Progenitor cell of endocrine pancreas (in vitro differentiated cells): ENCODE measurements at regions not wholly inside any gene's neighbourhood (a gene's known extent, or its start where the extent isn't known, plus 50 kb on each side); places are given as distances from the start of the nearest gene placed in this dataset.

Source experiments
- DNase-seq: peaks from one replicate; pipeline ENCODE4 v3.0.0; 2021; ENCODE audit warnings: low spot score; ENCODE audit not compliant: unreplicated experiment
- H3K27ac Mint-ChIP-seq: 2 replicates; pipeline ENCODE4 v1.8.0; 2021; ENCODE audit warnings: mild to moderate bottlenecking, moderate library complexity, mixed read lengths
- H3K27me3 Mint-ChIP-seq: 2 replicates; pipeline ENCODE4 v1.8.0; 2021; ENCODE audit warnings: mixed read lengths
- H3K36me3 Mint-ChIP-seq: 2 replicates; pipeline ENCODE4 v1.8.0; 2022; ENCODE audit warnings: mixed read lengths; ENCODE audit not compliant: insufficient read depth
- H3K4me1 Mint-ChIP-seq: 2 replicates; pipeline ENCODE4 v1.8.0; 2021; ENCODE audit warnings: low read depth, mixed read lengths
- H3K4me3 Mint-ChIP-seq: 2 replicates; pipeline ENCODE4 v1.8.0; 2021; ENCODE audit warnings: low read depth, mild to moderate bottlenecking, moderate library complexity, mixed read lengths
- H3K9me3 Mint-ChIP-seq: 2 replicates; pipeline ENCODE4 v1.8.0; 2021; ENCODE audit warnings: low read depth, mixed read lengths
- CTCF ChIP-seq: fragments of 200-600 bp; sonication (generic); IDR thresholded peaks from one replicate; pipeline ENCODE4 v1.5.0; 2021; ENCODE audit warnings: antibody characterized with exemption, mild to moderate bottlenecking; ENCODE audit not compliant: unreplicated experiment

GRCh38 chr4:31324814-31325213, 604.6 kb downstream of the PCDH7 start:
- Mint-ChIP-seq H3K36me3 (no peaks in the 10 kb centered on the region), H3K27ac (no peak overlapping the region), H3K4me3 (no peak overlapping the region), H3K9me3 (peaks cover 2% of the 10 kb centered on the region), H3K4me1 (peaks cover 2% of the 10 kb centered on the region), H3K27me3 (no peaks in the 10 kb centered on the region)
- no peak for DNase-seq
- TF ChIP-seq CTCF: no peak

GRCh38 chr4:31325300-31325699, 605.1 kb downstream of the PCDH7 start:
- Mint-ChIP-seq H3K27me3 (no peaks in the 10 kb centered on the region), H3K9me3 (peaks cover 6% of the 10 kb centered on the region), H3K4me3 (no peak overlapping the region), H3K4me1 (peaks cover 2% of the 10 kb centered on the region), H3K27ac (no peak overlapping the region), H3K36me3 (no peaks in the 10 kb centered on the region)
- DNase-seq: no peak
- no peak for TF ChIP-seq CTCF

GRCh38 chr4:31327031-31327430, 606.9 kb downstream of the PCDH7 start:
- no peak for TF ChIP-seq CTCF
- H3K27ac Mint-ChIP-seq: no peak overlapping the region
- peaks cover 2% of the 10 kb centered on the region for H3K4me1 Mint-ChIP-seq
- no peak overlapping the region for H3K4me3 Mint-ChIP-seq
- no peaks in the 10 kb centered on the region for H3K36me3 Mint-ChIP-seq
- no peaks in the 10 kb centered on the region for H3K27me3 Mint-ChIP-seq
- DNase-seq: no peak
- H3K9me3 Mint-ChIP-seq: peaks cover 6% of the 10 kb centered on the region

GRCh38 chr4:31328932-31329331, 608.8 kb downstream of the PCDH7 start:
- no peaks in the 10 kb centered on the region for H3K27me3 Mint-ChIP-seq
- no peak for DNase-seq
- no peak overlapping the region for H3K4me3 Mint-ChIP-seq
- peaks cover 4% of the 10 kb centered on the region for H3K4me1 Mint-ChIP-seq
- no peak for TF ChIP-seq CTCF
- no peaks in the 10 kb centered on the region for H3K36me3 Mint-ChIP-seq
- H3K9me3 Mint-ChIP-seq: peaks cover 8% of the 10 kb centered on the region
- H3K27ac Mint-ChIP-seq: no peak overlapping the region

- H3K9me3 Mint-ChIP-seq: peaks cover 14% of the 10 kb centered on the region
- DNase-seq: no peak
- no peak for TF ChIP-seq CTCF
- no peak overlapping the region for H3K4me3 Mint-ChIP-seq
- H3K36me3 Mint-ChIP-seq: no peaks in the 10 kb centered on the region
- no peaks in the 10 kb centered on the region for H3K27me3 Mint-ChIP-seq
- H3K4me1 Mint-ChIP-seq: peaks cover 9% of the 10 kb centered on the region
- no peak overlapping the region for H3K27ac Mint-ChIP-seq
Measured at GRCh38 chr4:31334086-31334910, 614.1 kb downstream of the PCDH7 start.
